GM18517 (cell line): ENCODE measurements at regions not wholly inside any gene's neighbourhood (a gene's known extent, or its start where the extent isn't known, plus 50 kb on each side); places are given as distances from the start of the nearest gene placed in this dataset.
"Not testable (repeated sequence)": the region's sequence is repeated elsewhere in the genome, so short reads cannot be mapped to it uniquely, and the experiment has no call there.

Source experiments
- ATAC-seq: cut with Tn5 transposase; IDR thresholded peaks from one replicate; pipeline ENCODE4 v1.9.1; 2021; ENCODE audit warnings: mild to moderate bottlenecking, moderate library complexity; ENCODE audit not compliant: unreplicated experiment

DNA sequence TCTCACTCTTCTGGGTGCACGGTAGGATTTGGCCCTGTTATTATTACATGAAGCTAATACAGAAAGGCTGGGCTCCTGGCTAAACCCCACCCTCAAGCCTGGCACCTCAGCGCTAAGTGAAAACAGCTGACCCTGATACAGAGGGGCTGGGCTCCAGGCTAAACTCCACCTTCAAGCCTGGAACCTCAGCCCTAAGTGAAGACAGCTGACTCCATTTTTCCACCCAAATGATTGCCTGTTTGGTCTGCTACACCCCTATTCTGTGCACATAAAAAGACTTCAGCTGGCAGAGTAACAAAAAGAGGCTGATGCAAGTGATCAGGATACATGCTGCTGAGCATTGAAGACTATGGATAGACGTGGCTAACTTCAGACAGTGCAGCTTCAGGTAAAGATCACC lies 148.4 kb upstream of the CLINT1 start:
- no peak for ATAC-seq

- ATAC-seq: no peak
Observed at GRCh38 chr5:157999696-158000095, 140.8 kb upstream of the CLINT1 start.

GRCh38 chr5:157997991-157998504 lies 139.1 kb upstream of the CLINT1 start:
- ATAC-seq: no peak

DNA sequence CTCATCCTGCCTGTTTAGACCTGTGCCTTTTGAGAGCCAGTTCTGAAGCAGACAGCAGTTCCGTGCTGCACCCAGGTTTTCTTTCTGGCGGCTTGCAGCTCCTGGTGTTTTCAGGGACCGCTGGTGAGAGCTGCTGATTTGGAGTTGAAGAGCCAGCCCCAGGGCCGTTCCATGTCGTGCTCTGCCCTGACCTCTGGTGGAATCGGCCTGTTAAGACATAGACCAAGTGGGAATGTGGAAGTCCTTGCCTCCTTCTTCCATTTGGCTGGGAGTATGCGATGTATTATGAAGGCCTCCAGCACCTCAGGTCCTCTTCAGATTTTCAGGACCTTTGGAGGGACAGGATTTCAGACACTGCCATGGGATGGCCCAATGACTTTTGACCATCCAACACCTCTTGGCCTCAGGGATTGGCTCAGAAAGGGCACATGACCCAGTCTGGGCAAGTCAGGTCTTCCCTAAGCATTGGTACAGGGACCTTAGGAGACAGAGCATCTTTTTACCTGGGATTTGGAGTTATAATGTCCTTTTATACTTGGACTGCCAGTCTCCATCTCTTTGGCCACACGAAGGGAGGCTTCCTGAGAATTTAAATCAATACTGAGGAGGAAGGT lies 136.1 kb upstream of the CLINT1 start:
- ATAC-seq: no peak

- no peak for ATAC-seq
Observed at GRCh38 chr5:157993986-157994691, 135.2 kb upstream of the CLINT1 start.

DNA sequence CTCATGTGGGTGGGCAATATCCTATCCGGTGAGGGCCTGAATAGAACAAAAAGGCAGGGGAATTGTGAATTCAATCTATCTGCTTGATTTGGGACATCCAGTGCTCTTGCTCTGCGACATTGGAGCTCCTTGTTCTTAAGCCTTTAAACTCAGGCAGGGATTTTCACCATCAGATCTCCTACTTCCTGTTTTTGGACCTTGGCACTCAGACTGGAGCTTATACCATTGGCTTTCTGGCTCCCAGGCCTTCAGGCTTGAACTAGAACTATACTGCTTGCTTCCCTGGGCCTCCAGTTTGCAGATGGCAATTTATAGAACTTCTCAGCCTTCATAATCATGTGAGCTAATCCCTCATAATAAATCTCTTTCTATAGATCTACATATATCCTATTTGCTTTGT lies 134.3 kb upstream of the CLINT1 start:
- no peak for ATAC-seq

- no peak for ATAC-seq
Observed at GRCh38 chr5:157990583-157991181, 131.7 kb upstream of the CLINT1 start.

- ATAC-seq: no peak
Observed at GRCh38 chr5:157989296-157989695, 130.4 kb upstream of the CLINT1 start.

DNA sequence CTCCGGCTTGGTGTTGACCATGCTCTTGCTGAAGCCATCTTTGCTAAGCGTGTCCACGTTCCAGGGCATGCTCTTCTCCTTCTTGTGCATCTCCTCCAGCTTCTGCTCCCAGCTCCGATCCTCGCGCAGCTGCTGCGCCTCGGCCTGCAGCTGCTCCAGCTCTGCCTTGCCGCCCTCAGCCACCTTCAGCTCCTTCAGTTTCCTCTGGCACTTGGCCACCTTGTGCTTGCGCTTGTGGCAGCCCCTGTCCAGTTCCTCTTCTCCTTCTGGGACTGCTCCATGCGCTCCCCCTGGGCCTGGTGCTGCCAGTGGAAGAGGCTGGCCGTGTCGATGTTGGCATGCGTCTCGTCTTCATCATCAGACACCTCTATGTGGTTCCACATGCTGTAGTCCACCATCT lies 128.3 kb upstream of the CLINT1 start:
- no peak for ATAC-seq

DNA sequence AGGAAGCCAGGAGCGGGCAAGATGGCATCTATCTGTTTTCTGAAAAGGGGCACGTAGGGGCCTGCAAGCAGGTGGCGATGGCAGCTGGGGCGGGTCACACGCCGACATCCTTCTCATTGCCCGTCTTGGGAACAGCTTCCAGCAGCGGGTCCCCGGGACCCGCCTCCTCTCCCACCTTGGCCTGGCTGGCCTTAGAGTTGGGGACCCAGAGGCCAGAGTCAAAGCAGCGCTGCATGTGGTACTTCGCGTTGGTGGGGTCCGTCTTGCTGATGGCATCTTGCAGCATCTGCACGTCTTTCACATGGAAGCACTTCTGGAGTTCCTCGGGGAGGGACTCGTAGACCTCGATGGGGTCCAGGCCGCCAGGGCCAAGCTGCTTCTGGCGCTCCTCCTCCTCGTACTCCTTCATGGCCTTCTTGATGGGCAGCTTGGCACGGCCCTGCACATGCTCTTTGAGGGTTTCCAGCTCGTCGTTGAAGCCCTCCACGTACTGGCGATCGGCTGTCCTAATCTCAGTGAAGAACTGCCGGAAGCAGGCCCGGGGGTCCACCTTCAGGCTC lies 127.6 kb upstream of the CLINT1 start:
- ATAC-seq: no peak

DNA sequence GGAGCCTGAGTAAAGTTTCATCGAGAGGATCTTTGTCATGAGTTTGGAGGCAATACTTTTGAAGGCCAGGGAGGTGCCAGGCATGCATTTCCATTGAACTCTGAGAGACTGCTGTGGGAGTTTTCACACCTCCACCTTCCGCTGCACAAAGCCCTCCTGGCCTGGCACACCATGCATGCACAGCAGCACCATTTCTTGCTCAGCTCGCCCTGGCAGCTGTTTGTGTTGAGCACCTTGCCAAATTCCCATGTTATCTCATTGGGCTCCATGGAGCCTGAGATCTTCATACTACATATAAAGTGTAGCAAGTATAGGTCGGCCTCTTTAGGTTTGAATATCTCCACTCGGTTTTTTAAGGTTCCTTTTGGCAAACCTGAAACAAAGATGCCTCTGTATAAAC lies 125.7 kb upstream of the CLINT1 start:
- no peak for ATAC-seq

GRCh38 chr5:157983906-157984551 lies 125.1 kb upstream of the CLINT1 start:
- ATAC-seq: no peak

GRCh38 chr5:157978061-157978460 lies 119.1 kb upstream of the CLINT1 start:
- ATAC-seq: no peak

DNA sequence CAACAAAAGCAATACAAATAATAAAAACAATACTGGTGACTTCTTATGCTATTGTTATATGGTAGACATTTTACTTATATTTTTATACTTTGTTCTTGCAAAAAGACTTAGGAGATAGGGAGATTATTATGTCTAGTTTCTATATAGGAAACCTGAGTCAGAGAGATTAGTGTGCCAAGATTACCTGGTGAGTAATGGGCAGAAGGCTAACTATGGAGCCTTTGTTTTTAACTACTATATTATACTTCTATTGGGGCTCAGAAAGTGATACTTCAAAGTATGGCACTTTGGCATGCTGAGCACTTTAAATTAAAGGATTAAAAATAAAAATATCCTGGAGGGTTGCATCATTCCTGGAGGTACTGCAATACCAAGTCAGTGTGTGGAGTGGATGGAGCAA lies 117.5 kb upstream of the CLINT1 start:
- no peak for ATAC-seq

DNA sequence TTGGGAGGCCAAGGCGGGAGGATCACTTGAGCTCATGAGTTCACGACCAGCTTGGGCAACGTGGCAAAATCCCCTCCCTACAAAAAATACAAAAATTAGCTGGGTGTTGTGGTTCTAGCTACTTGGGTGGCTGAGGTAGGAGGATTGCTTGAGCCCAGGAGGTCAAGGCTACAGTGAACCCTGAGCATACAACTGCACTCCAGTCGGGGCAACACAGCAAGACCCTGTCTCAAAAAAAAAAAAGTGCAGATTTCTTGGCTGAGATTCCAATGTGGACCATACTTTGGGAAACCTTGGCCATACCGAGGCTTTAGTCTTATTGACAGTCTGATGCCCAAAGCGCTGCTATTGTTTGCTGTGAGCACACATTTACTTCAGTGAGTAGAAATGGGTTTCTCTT lies 113.6 kb upstream of the CLINT1 start:
- no peak for ATAC-seq

DNA sequence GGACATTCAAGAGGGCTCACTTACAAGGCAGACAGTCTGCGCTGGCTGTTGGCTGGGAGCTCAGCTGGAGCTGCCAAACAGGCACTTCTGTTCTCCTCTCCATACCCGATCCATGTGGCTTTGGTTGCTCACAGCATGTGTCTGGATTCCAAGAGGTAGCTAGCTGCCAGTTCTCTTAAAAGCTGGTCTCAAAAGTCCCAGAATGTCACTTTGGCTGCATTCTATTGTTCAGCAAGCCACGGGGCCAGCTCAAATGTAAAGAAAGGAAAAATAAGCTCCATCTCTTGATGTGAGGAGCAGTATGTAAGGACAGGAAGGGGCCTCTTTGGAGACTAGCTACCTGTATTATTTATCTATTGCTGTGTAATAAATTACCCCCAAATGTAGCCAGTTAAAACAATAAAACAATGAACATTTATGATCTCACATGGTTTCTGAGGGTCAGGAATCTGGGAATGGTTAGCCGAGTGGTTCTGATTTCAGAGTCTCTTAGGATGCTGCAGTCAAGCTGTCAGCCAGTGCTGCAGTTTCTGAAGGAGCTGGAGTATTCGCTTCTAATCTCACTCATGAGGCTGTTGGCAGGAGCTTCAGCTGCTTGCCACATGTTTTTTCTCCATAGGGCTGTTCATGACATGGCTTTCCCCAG lies 112.7 kb upstream of the CLINT1 start:
- ATAC-seq: no peak

GRCh38 chr5:157968570-157968969 lies 109.6 kb upstream of the CLINT1 start:
- not testable (repeated sequence) for ATAC-seq

DNA sequence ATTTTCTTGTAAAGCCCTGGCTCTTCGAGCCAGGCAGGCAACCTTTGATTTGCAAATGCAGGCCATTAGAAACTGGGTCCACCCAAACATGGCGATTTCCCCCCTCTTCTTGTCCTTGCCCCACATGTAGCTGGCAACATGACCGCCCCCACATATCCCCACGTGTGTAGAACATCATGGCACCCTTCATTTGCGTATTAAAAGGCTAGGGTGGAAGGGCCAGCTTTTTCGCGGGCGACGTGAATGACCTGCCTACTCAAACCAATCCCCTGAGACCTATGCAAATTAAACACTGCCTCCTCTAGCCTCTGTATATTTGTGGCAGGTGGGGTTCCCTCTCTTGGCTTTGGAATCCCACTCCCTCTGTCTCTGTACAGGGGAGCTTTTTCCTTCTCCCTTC lies 107.0 kb upstream of the CLINT1 start:
- ATAC-seq: no peak

GRCh38 chr5:157965040-157965678 lies 106.2 kb upstream of the CLINT1 start:
- no peak for ATAC-seq

DNA sequence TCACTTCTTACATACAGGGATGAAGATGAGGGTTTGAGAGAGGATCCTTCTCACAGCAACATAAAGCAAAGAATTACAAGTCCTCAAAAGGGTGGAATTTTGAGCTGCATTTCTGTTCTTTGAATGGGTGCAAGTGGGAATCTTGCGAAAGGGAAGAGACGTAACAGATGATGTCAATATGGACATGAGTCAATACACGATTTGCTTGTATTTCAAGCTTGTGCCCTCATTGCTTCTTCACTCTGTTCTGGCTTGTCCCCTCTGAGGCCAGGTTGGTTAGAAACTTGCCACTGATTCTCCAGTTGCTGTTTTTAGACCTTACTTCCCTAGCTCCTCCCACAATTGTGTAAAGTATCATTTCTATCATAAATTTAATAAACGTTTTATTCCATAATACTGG lies 104.8 kb upstream of the CLINT1 start:
- no peak for ATAC-seq
